ENCODE measurements at regions not wholly inside any gene's neighbourhood (a gene's known extent, or its start where the extent isn't known, plus 50 kb on each side); places are given as distances from the start of the nearest gene placed in this dataset.
"Not testable (repeated sequence)": the region's sequence is repeated elsewhere in the genome, so short reads cannot be mapped to it uniquely, and the experiment has no call there.

DNA sequence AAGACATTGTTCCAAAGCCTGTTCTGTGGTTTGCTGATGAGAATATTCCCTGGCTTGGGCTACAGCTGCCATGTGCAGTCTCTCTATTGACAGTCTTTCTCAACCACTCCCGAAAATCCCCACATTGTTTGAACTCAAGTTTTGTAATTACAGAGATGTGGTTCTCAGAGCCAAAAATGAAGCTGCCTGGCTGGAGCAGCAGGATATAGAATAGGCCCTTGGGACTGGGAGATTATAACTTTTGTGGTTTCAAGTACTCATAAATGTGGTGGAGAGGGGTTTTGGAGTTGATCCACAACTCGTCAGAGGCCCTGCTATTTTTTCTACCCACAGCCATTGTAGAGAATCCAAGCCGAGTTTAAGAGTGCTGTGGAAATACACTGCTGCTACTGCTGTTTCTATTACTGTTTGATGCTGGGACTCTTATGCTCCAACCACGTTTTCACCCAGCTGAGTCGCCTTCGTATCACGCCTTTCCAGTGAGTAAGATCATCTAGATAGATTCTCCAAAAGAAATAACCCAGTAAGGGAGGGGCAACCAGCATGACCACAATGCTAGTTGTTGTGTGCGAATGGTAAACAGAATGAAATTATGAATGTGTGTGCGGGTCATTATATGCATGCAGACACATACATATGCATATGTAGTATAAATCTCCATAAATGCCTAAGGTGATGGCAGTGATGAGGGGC lies 57.1 kb upstream of the ATXN3L start (continued):
- no peak for TF ChIP-seq HDAC2 (IDR thresholded peaks at IDR 0.05; ENCODE audit: borderline replicate concordance in 1 of 2, low read depth in 2 of 2, low read length in 2 of 2)

DNA sequence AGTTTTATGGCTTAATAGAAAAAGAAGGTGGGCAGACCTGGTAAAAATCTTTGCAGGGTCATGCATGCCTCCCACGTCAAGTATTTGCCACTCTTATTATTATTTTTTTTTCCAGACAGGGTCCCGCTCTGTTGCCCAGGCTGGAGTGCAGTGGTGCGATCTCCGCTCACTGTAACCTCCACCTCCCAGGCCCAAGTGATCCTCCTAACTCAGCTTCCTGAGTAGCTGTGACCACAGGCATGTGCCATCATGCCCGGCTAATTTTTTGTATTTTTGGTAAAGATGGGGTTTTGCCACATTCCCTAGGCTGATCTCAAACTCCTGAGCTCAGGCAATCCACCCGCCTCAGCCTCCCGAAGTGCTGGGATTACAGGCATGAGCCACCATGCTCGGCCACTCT lies 55.7 kb upstream of the ATXN3L start:
- CTCF ChIA-PET (ENCODE audit: partially characterized antibody); H4K8ac ChIP-seq (ENCODE audit: extremely low read depth, insufficient read depth, low read length); H3K27me3 ChIP-seq (replicated peaks in 1 of 4; ENCODE audit: control insufficient read depth in 3 of 4, extremely low read depth in 1 of 4, insufficient read depth in 3 of 4, low read length in 3 of 4); H3K9ac ChIP-seq (replicated peaks in 1 of 4; ENCODE audit: extremely low read depth in 1 of 4, low read depth in 3 of 4, low read length in 3 of 4); DNase-seq (ENCODE audit: low read depth in 1 of 2, low spot score in 2 of 2); H3K4me2 ChIP-seq (ENCODE audit: insufficient read depth in 1 of 2, low read depth in 2 of 2, low read length in 2 of 2); H2BK5ac ChIP-seq (ENCODE audit: low read depth, low read length); H4K5ac ChIP-seq (ENCODE audit: insufficient read length, low read depth, low read length); POLR2A ChIA-PET (ENCODE audit: partially characterized antibody); H4K20me1 ChIP-seq (replicated peaks in 1 of 2; ENCODE audit: control insufficient read depth in 1 of 2, insufficient read depth in 2 of 2, low read length in 2 of 2); H3K4ac ChIP-seq (replicated peaks; ENCODE audit: insufficient read length, low read depth, low read length); H3K4me1 ChIP-seq (replicated peaks in 1 of 4; ENCODE audit: control insufficient read depth in 3 of 4, insufficient read depth in 4 of 4, low read length in 3 of 4); FAIRE-seq; H3K4me3 ChIP-seq (ENCODE audit: extremely low read depth in 1 of 4, insufficient read depth in 2 of 4, low read depth in 3 of 4, low read length in 4 of 4); H3K14ac ChIP-seq (ENCODE audit: insufficient read length); H2AFZ ChIP-seq (ENCODE audit: low read length); H3K27ac ChIP-seq (ENCODE audit: low read depth, low read length); H2AK5ac ChIP-seq (ENCODE audit: low read depth, low read length); H2BK120ac ChIP-seq (replicated peaks; ENCODE audit: low read depth, low read length); H2BK12ac ChIP-seq (ENCODE audit: low read depth, low read length); H2BK20ac ChIP-seq (ENCODE audit: low read length); H3K36me3 ChIP-seq (ENCODE audit: control insufficient read depth in 2 of 4, insufficient read depth in 4 of 4, low read length in 3 of 4); H3K23ac ChIP-seq (ENCODE audit: insufficient read length); H3K79me1 ChIP-seq (ENCODE audit: low read depth, low read length); H3K79me2 ChIP-seq (ENCODE audit: control insufficient read depth in 1 of 2, insufficient read depth in 2 of 2, low read length in 2 of 2); H4K91ac ChIP-seq (replicated peaks; ENCODE audit: insufficient read length, low read length); H3K23me2 ChIP-seq (ENCODE audit: low read depth, low read length); H3K18ac ChIP-seq (ENCODE audit: extremely low read depth, low read length); H3K56ac ChIP-seq (replicated peaks; ENCODE audit: insufficient read length, low read depth, low read length); H3K9me3 ChIP-seq (ENCODE audit: insufficient read depth in 2 of 2, low read depth in 1 of 2, low read length in 1 of 2); H2BK15ac ChIP-seq (ENCODE audit: low read length): not testable (repeated sequence)
- 91% methylated on average over 8 of the region's 8 CpGs; no CpG with 5 or more reads in 1 of the 2 experiments for WGBS, 2 experiments (ENCODE audit: extremely low coverage in 1 of 2, insufficient coverage in 1 of 2, insufficient read length in 1 of 2, insufficient replicate concordance in 2 of 2, low coverage in 1 of 2, low lambda C conversion rate in 2 of 2, missing lambda C conversion rate in 1 of 2)

Measured in H1 (cell line).